ENCODE measurements at regions not wholly inside any gene's neighbourhood (a gene's known extent, or its start where the extent isn't known, plus 50 kb on each side); places are given as distances from the start of the nearest gene placed in this dataset.

GRCh38 chr1:118297521-118297920 is 112.5 kb upstream of the SPAG17 start:
- H3K9me3 ChIP-seq (ENCODE audit: control insufficient read depth, low read depth, low read length): no peaks in the 10 kb centered on the region
- TF ChIP-seq CTCF (optimal IDR thresholded peaks at IDR 0.05 in 1 of 3, IDR thresholded peaks at IDR 0.05 in 1 of 3, conservative IDR thresholded peaks at IDR 0.05 in 1 of 3; ENCODE audit: extremely low read depth in 1 of 3, insufficient read depth in 2 of 3, low read length in 3 of 3) (no peak), EZH2 (IDR thresholded peaks at IDR 0.05; ENCODE audit: low read length) (no peak)
- dilution Hi-C loops (cut with MboI; ENCODE audit: extremely low pct_ligation_motif_present, low sequenced_read_pairs): no loop called here
- no peaks in the 10 kb centered on the region for H3K9me1 ChIP-seq (ENCODE audit: control insufficient read depth, extremely low read depth, insufficient read depth, low read length)
- no peak overlapping the region for H3K9ac ChIP-seq (ENCODE audit: control insufficient read depth, extremely low read depth, insufficient read depth, low read length)
- H3K27ac ChIP-seq (ENCODE audit: control insufficient read depth, insufficient read depth, low read length): no peak overlapping the region
- H3K79me2 ChIP-seq (ENCODE audit: control insufficient read depth, insufficient read depth, low read length): no peaks in the 10 kb centered on the region
- FAIRE-seq: no peak
- H3K4me3 ChIP-seq (ENCODE audit: control insufficient read depth in 2 of 3, extremely low read depth in 1 of 3, insufficient read depth in 2 of 3, low read depth in 1 of 3, low read length in 3 of 3): no peak overlapping the region
- DNase-seq (ENCODE audit: low read depth, low spot score): no peak
- no peaks in the 10 kb centered on the region for H3K36me3 ChIP-seq (ENCODE audit: control insufficient read depth in 2 of 2, extremely low read depth in 1 of 2, insufficient read depth in 2 of 2, low read length in 2 of 2)
- H3K27me3 ChIP-seq (ENCODE audit: control insufficient read depth, extremely low read depth, insufficient read depth, low read length): no peaks in the 10 kb centered on the region
- H3K4me2 ChIP-seq (ENCODE audit: control insufficient read depth, extremely low read depth, insufficient read depth, low read depth, low read length): no peak overlapping the region
- no peaks in the 10 kb centered on the region for H4K20me1 ChIP-seq (ENCODE audit: control insufficient read depth, extremely low read depth, insufficient read depth, low read length)
- no peak overlapping the region for H2AFZ ChIP-seq (ENCODE audit: control insufficient read depth, low read length)
- H3K4me1 ChIP-seq (ENCODE audit: control insufficient read depth, extremely low read depth, insufficient read depth, low read length): no peaks in the 10 kb centered on the region

- FAIRE-seq (no peak), DNase-seq (ENCODE audit: low read depth, low spot score) (no peak)
- no peak overlapping the region for H2AFZ ChIP-seq (ENCODE audit: control insufficient read depth, low read length)
- no peaks in the 10 kb centered on the region for H4K20me1 ChIP-seq (ENCODE audit: control insufficient read depth, extremely low read depth, insufficient read depth, low read length)
- dilution Hi-C loops (cut with MboI; ENCODE audit: extremely low pct_ligation_motif_present, low sequenced_read_pairs): no loop called here
- H3K27ac ChIP-seq (ENCODE audit: control insufficient read depth, insufficient read depth, low read length): no peak overlapping the region
- TF ChIP-seq EZH2 (IDR thresholded peaks at IDR 0.05; ENCODE audit: low read length) (no peak), CTCF (optimal IDR thresholded peaks at IDR 0.05 in 1 of 3, IDR thresholded peaks at IDR 0.05 in 1 of 3, conservative IDR thresholded peaks at IDR 0.05 in 1 of 3; ENCODE audit: extremely low read depth in 1 of 3, insufficient read depth in 2 of 3, low read length in 3 of 3) (no peak)
- H3K4me1 ChIP-seq (ENCODE audit: control insufficient read depth, extremely low read depth, insufficient read depth, low read length): no peaks in the 10 kb centered on the region
- H3K79me2 ChIP-seq (ENCODE audit: control insufficient read depth, insufficient read depth, low read length): no peaks in the 10 kb centered on the region
- H3K9me1 ChIP-seq (ENCODE audit: control insufficient read depth, extremely low read depth, insufficient read depth, low read length): no peaks in the 10 kb centered on the region
- H3K36me3 ChIP-seq (ENCODE audit: control insufficient read depth in 2 of 2, extremely low read depth in 1 of 2, insufficient read depth in 2 of 2, low read length in 2 of 2): no peaks in the 10 kb centered on the region
- no peak overlapping the region for H3K4me2 ChIP-seq (ENCODE audit: control insufficient read depth, extremely low read depth, insufficient read depth, low read depth, low read length)
- H3K27me3 ChIP-seq (ENCODE audit: control insufficient read depth, extremely low read depth, insufficient read depth, low read length): no peaks in the 10 kb centered on the region
- no peaks in the 10 kb centered on the region for H3K9me3 ChIP-seq (ENCODE audit: control insufficient read depth, low read depth, low read length)
- no peak overlapping the region for H3K4me3 ChIP-seq (ENCODE audit: control insufficient read depth in 2 of 3, extremely low read depth in 1 of 3, insufficient read depth in 2 of 3, low read depth in 1 of 3, low read length in 3 of 3)
- H3K9ac ChIP-seq (ENCODE audit: control insufficient read depth, extremely low read depth, insufficient read depth, low read length): no peak overlapping the region
Observed at GRCh38 chr1:118294875-118295642, 110.0 kb upstream of the SPAG17 start.
